ENCODE measurements at regions not wholly inside any gene's neighbourhood (a gene's known extent, or its start where the extent isn't known, plus 50 kb on each side); places are given as distances from the start of the nearest gene placed in this dataset.

DNA sequence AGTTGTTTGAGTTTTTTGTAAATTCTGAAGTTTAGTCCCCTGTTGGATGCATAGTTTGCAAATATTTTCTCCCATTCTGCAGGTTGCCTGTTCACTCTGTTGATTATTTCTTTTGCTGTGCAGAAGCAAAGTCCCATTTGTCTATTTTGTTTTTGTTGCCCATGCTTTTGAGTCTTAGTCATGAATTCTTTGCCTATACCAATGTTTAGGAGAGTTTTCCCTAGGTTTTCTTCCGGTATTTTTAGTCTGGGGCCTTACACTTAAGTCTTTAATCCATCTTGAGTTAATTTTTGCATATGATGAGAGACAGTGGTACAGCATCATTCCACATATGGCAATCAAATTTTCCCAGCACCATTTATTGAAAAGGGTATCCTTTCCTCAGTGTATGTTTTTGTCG lies 405.8 kb upstream of the RPS6KA3 start:
- no peak for TF ChIP-seq ZNF121 (CRISPR knock-in tag; IDR thresholded peaks at IDR 0.05)
- TF ChIP-seq GRHL2 (CRISPR knock-in tag; IDR thresholded peaks at IDR 0.05; ENCODE audit: insufficient replicate concordance, severe bottlenecking), result no peak
- TF ChIP-seq, protein P1, sequence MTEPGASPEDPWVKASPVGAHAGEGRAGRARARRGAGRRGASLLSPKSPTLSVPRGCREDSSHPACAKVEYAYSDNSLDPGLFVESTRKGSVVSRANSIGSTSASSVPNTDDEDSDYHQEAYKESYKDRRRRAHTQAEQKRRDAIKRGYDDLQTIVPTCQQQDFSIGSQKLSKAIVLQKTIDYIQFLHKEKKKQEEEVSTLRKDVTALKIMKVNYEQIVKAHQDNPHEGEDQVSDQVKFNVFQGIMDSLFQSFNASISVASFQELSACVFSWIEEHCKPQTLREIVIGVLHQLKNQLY (CRISPR knock-in tag; IDR thresholded peaks at IDR 0.05), result no peak
- TF ChIP-seq, protein P2, sequence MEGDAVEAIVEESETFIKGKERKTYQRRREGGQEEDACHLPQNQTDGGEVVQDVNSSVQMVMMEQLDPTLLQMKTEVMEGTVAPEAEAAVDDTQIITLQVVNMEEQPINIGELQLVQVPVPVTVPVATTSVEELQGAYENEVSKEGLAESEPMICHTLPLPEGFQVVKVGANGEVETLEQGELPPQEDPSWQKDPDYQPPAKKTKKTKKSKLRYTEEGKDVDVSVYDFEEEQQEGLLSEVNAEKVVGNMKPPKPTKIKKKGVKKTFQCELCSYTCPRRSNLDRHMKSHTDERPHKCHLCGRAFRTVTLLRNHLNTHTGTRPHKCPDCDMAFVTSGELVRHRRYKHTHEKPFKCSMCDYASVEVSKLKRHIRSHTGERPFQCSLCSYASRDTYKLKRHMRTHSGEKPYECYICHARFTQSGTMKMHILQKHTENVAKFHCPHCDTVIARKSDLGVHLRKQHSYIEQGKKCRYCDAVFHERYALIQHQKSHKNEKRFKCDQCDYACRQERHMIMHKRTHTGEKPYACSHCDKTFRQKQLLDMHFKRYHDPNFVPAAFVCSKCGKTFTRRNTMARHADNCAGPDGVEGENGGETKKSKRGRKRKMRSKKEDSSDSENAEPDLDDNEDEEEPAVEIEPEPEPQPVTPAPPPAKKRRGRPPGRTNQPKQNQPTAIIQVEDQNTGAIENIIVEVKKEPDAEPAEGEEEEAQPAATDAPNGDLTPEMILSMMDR (IDR thresholded peaks at IDR 0.05), result no peak

Measured in WTC11 (cell line).